ENCODE measurements at regions not wholly inside any gene's neighbourhood (a gene's known extent, or its start where the extent isn't known, plus 50 kb on each side); places are given as distances from the start of the nearest gene placed in this dataset.

DNA sequence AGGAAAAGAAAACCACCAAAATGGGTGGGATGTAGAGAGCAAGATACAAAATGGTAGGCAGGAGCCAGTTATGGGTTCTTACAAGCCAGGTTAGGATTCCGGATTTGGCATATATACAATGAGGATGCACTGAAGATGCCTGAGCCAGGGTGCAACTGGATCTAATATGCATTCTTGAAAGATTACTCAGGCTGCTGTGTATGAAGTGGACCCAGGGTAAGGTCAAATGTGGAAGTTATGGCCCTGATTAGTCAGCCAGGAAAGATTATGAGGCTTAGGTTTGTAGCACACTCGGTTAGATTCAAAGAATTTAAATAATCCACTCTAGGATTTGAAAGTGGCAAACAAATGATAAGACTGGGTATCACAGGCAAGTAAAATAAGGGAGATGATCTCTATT lies 1750.7 kb upstream of the FLRT2 start:
- no peak for DNase-seq

DNA sequence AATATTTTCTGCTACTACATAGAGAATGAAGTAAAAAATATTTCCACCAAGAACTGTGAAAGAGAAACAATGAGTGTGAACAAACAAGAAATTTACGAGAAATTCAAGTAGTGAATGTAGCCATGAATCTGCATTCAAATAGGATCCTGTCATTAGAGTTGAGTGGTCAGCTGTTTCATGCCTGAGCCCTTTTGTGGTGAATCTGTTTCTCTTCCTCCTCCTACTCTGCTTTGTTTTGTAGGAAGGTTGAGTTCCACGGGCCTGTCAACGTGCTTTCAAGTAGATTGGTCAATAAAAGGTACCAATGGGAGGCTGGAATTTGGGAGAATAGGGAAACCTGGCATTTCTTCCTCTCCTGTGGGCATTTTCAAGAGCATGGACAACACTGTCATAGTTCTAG lies 1749.6 kb upstream of the FLRT2 start:
- no peak for DNase-seq

DNA sequence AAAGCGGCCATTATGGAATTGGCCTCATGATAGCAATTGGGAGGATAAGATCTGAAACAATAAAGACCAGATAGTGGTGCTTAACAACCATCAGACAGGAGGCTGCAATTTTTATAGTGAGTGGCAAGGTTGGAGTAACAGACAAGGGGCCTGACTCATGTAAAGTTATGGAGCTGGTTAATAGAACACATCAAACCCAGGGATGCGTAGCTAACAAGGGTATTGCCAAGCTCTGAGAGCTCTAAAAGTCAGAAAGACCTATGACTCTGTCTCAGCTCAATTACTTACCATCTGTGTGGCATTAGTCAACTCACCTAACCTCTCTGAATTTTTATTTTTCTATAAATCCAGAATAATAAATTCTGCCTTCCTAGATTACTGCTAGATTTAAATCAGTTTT lies 1731.5 kb upstream of the FLRT2 start:
- no peak for DNase-seq

DNA sequence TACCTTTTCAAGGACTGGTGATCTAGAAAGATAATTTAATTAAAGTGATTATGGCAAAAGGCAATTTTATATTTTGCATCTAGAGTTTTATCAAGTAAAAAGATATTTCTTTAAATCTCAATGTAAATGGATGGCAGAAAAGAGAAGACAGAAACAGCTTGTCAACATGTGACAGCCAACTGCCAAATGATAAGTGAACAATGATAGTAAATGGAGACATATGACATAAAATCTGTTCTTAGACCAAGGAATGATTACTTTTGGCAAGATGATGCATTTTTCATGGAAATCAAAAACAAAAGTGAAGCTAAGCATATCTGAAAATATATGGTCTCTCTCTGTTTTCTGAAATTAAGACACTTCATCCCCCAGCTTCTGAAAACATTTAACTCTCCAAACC lies 1730.7 kb upstream of the FLRT2 start:
- no peak for DNase-seq

DNA sequence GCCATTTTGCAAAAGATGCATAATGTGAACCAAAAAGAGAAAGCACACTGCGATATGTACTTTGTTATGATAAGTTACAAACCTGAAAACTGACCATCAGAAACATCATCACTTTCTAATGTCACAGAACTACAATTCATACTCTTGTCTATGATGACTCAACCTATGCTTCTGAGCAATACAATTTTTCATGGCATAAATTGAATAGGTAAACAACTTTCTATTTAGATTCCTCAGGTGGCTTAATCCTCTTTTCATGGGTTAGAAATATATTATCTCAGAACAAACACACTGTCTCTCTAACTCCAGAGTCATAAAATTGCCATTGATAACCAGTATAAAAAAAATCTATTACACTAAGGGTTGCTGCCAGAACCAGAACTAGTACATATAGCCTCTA lies 1715.0 kb upstream of the FLRT2 start:
- no peak for DNase-seq

DNA sequence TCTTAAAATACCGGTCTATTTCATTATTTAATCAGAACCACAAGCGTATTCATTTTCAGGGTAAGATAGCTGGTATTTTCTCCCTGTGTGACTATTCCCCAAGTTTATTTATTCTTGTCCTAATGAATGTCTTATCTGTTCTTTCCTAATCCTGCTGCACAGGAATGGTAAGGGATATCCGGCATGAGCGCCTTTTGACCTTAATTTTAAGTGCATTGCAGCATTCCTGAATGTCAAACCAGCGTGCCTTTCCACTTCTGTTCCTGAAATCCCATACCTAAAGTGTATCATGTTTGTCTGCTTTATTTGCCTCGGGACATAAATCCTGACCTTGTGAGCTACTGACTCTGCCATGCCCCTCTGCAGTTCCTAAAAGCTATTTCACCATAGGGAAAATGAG lies 1713.2 kb upstream of the FLRT2 start:
- no peak for DNase-seq

DNA sequence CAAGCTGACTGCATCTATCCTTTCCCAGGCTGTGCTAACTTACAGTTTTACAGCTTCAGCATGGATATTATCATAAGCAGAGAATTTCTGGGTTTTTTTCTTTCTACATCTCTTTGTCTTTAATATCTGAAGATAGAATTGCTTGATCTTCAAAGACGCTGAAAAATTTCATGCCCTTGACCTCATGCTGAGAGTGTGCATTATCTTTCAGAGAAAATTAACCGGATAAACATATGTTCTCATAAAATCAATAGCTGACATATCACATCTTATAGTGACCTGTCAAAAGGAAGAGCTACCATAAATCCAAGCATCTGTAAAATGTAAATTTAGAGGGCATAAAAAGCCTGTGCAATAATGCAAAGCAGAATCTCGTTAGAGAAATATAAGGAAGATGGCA lies 1704.1 kb upstream of the FLRT2 start:
- DNase-seq = no peak

DNA sequence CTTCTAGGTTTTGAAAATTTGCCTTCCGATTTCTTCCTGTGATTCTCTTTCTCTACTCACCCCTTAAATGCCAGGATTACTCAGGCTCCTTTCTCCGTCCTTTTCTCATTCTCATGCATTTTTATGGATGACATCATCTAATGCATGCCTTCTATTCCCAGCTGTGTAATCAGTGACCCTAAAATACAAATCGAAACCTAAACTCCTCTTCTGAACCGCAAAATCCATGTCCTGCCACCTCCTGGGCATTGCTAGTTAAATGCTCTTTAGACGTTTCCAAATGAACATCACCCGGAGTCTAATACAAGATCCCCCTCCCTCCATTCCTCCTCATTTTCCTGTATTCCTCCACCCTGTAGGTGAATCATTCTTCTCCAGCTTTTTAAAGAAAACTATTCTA lies 1703.1 kb upstream of the FLRT2 start:
- no peak for DNase-seq

DNA sequence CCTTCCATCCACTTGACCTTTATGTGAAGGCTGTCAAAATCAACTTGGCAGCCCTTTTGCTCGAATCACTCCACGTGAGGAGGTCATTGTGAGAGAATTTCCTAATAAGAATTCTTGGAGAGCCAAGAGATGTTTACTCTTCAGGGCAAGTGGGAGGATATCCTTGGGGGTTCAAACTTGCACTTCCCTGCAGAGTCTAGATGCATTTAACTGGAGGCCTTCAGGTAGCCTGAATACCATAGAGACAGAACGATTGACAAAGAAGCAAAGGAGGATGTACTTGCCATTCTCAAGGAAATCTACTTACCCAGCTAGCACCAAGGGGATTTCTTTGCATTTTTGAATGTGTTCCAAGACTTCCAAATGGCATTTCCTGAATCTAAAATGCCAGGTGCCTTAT lies 1702.6 kb upstream of the FLRT2 start:
- DNase-seq = no peak

DNA sequence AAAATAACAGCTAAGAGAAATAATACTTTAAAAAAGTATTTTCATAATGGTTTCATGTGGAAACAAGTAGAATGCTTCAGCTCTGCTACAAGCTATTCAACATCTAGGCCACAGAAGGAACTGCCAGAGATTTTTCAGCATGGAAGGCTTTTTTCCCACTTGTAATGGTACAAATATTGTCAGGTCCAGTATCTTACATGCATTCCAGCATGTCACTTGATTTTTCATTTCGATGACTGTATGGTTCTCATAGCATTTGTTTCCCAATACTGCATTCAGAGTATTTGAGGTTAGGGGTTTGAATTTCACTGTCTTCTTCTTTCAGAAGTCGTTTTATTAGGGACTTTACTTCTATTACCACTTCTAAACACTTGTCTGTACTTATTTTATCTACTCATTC lies 1701.5 kb upstream of the FLRT2 start:
- no peak for DNase-seq

DNA sequence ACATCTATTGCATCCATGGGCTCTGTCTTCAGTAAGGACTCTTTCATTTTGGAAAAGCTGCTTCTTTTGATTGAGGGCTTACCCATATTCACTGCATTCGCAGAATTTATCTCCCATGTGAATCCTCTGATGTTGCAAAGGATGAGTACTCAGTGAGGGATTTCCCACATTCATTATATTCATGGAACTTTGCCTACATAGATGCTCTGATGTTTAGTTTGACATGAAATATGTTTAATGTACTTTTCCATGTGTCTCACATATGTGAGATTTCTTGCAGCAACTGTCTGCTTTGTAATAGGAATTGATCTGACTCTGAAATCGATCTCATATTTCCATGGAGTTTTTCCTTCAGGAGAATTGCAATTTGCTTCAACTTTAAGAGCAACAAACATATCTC lies 1699.6 kb upstream of the FLRT2 start:
- no peak for DNase-seq

DNA sequence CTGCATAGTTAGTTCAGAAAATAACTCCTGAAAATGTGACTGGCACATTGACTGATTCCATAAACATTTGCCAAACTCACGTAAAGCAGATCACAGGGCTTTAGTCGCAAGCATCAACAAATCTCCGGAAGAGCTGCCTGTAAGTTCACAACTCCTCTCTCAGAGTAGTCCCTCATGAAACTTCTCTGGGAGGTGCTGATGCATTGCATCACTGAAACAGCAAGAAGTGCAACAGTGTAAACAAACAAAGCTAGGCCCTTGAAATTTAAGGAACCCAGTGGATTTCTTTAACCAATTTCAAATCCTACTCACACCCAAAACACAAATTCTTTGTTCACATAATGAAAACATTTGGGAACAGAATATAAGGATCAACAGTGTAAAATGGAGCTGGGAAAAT lies 1691.7 kb upstream of the FLRT2 start:
- DNase-seq = no peak

DNA sequence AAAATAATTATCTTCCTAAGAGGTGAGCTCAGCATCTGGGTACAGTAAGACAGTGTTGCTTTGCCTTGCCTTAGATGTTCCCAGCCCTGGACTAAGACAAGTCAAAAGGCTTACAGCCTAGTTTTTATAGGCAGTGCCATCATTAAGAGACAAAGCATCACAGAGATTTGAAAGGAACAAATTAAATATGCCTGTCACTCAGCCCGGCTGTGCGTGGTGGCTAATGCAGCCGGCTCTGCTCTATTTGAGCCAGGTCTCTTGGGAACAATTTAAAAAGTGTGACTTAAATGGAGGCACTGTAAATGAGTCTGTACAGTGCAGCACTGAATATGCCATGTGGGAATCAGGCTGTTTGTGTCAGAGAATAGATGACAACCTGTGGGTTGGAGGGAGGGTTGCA lies 1687.4 kb upstream of the FLRT2 start:
- no peak for DNase-seq

DNA sequence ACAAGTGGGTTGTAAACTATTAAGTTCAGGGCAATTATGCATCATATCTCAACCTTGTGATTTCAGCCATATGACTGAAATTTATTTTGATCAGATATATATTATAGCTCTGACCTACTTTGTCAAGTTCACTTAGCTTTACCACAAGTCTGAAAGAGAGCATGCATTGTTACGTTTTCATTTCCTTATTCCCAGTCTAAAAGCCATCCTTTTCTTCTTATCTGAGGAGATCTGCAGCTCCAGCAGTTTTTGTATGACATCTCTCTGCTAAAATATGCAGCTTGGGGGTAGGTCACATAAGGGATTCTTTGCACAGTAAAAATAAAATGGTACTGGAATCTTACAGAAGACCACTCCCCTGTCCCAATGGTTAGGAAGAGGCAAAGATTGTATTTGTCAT lies 1682.8 kb upstream of the FLRT2 start:
- no peak for DNase-seq

DNA sequence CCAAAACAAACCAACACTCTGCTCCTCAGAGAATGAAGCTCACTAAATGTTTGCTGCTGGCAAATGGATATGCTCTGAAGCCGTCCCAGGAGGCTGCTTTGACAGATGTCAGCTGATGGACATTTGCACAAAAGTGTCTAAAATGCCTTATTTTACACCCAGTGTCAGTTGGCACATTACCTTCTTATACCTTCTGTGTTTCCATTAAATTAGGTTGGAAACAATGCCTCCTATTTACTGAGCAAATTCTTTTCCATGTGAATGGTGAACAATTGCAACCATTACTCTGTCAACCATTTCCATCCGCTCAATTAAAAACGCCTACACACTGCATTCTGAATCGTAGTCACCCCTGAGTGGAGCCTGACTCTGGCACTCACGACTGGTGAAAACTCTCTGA lies 1679.9 kb upstream of the FLRT2 start:
- DNase-seq = no peak

DNA sequence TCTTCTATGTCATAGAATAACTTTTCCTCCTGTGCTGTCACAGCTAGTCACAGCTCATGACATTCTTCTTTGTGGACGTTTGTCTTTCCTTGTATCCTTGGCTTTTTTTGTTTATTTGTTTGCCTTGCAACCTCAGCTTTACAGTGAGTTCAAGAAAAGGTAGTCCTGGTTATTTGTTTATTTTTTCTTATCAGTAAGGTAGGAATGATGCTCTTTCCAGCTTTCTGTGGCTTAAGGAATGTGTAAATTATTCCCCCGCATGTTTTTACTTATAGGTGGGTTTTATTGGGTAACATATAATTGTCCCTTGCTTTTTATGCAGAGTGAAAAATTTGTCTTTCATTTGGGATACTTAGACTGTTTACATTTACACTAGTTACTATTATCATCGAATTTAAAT lies 1673.6 kb upstream of the FLRT2 start:
- DNase-seq = no peak

DNA sequence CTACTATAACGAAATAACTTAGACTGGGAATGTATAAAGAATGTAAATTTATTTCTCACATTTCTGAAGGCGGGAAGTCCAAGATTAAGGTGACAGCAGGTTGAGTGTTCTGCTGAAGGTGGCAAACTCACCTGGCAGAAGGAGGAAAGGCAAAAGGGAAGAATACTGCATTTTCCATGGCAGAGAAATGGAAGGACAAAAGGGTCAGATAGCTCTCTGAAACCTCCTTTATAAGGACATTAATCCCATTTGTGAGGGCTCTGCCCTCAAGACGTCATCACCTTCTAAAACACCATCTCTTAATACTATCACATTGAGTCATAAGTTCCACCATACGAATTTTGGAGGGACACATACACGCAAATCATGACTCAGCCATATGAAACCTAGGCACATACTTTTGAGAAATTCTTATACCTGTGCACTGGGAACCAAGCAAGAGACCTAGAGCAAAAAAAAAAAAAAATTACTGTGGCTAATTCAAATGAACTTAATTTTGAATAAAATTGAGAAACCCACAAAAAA lies 1669.3 kb upstream of the FLRT2 start:
- no peak for DNase-seq

DNA sequence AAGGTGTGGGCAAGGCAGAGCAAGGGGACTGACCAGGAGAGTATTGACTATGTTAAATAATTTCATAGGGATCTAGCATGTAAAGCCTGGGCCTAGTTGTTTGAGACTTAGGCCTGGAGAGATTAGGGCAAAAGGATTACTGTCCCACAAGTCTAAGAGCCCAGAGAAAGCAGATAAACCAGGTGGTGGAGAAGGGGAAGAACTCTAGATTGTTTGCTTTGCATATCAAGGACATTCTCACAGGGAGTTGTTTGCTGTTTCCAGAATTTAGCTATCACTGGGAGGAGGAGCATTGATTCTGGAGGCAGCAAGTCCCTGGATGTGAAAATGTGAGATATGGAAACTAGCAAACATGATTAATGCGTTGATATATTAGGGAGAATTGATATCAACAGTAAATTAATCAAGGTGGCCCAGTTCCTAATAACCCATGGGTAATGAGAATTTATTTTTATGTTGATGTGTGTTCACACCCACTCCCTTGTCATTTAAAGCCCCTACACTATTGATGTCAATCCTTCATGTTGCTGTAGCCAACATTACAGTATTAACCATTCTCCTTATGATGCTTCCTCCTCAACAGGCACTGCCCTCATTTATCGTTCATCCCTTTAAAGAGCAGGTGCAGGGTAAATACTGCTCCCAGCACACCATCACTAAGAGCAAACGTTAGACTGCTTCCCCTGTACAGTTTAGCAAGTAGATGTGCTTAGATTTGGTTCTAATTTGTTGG lies 1666.7 kb upstream of the FLRT2 start:
- DNase-seq = no peak

DNA sequence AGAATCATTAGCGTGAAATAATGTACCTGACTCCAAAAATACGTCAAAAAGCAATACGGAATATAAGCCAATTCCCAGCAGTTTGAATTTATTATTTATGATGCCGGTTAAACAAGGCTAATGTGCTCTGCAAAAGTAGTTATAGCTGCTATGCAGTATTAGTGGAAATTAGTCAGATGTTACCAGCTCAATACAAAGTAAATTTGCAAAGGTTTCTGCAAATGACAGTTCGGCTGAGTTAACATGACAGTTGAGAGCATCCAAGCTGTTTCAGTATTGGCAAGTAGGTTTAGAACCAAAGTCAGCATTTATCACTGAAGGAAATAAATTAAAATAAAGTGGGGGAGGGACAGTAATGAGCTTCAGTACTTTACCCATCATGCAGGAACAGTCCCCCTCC lies 1665.8 kb upstream of the FLRT2 start:
- DNase-seq = no peak

DNA sequence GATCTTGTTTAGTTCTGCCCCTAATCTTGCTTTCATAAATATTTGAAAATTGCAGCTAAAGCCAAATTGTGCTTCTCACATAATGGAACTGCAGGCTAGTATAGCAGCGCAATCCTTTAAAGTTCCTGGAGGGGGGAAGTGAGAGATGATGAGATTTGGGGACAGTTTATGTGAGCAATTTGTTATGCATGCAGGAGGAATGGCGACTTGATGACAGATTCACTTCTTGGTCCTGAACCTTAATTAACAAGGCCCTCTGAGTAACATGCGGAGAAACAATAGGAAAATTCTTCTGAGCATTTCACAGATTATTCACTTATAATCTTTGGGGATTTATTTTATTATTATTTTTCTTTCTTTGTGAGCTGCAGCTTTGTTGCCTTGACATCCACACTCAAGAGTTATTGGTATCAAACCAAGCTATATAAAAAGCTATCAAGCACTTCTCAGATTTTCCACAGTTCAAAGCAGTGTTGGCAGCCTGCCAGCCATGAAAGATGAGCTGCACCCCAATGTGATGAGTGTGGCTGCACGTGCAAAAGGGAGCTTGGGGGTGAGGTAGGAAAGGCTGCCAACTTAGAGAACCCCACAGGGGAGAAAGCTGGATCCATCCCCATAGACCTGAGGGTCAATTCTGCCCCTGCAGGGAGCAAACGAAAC lies 1662.2 kb upstream of the FLRT2 start:
- DNase-seq = no peak

DNA sequence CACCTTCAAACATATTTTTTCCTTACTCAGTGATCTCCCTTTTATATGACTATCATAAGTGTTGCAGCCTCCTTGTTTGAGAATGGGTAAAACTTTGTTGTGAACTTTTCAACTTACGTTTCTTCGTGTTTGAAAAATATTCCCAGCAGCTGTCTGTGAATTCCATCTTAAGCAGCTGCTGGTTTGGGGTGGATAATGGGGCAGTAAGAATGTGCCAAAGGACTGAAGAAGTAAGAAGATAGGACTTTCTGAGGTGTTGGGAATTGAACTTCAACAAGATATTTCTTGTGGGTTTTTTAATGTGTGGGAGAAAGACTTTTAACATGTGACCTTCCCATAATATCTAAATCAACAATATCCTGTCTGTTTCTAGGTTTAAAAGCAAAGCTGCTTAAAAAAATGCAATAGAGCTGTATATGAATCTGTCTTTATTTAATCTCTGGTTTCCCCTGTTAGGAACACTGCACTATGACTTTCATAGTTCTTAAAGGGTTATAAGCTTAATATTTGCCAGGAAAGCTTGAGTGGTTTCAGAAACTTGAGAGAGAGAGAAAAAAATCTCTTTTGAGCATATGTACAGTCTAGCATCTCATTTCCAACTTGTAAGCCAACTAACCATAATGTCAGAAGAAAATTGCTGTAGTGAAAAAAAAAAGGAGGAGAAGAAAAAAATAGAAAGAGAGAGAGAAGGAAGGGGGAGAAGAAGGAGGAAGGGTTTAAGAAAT lies 1659.2 kb upstream of the FLRT2 start:
- no peak for DNase-seq

DNA sequence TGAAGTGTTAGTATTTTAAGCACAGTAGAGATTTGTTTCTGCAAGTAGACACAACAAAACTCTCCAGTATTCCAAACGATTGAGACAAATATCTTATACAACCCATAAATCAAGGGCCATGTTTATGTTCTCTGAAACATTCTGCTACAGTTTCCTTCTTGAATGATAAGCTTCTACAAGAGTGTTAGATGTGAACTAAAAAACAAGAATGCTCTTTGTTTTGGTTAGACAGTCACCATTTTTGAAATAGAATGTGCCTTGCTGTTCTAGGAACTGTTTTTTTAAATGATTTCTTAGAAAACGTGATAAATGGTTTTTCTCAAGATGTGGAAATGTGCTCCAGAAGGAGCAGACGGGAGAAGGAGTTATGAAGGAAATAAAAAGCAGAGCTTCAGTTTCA lies 1656.3 kb upstream of the FLRT2 start:
- no peak for DNase-seq

DNA sequence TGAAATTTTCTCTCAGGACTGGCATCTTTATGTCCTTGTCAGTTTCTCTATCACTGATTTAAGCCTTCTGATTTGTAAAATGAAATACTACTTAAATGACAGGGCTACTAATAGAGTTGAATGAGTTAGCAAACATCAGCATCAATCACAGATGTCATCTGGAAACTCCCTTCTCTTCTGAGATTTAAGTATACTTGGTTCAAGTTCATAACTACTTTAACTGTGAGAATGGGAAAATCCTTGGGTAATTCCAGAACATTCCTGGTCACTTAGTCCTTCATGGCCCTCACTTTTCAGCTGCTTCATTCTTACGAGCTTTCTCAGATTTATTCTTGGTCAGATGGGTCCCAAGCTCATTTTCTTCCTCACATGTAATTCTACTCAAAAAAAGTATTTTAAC lies 1655.3 kb upstream of the FLRT2 start:
- no peak for DNase-seq

DNA sequence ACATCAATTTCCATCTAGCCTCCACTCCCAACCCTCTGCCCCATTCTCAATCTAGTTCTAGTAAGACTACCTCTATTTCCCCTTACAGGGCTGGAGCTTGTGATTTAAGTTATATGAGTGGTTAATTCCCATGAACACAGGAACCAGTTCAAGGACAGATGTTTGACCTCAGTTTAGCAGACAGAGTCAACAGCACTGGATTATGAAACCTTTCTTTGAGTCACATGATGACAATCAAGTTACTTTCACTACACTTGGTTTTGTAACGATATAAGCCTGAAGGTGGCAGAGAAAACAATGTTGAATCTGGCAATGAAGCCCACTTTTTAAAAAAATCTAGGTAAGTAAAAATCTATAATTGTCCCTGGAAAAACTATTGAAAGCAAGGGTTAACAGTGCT lies 1646.2 kb upstream of the FLRT2 start:
- DNase-seq = no peak
